Ectodermal cell (in vitro differentiated cells): ENCODE measurements at regions not wholly inside any gene's neighbourhood (a gene's known extent, or its start where the extent isn't known, plus 50 kb on each side); places are given as distances from the start of the nearest gene placed in this dataset.

Experiments used
- H3K27ac ChIP-seq: 2 replicates; pipeline ENCODE4 v1.7.0; 2013; ENCODE audit warnings: mild to moderate bottlenecking, low read depth, low read length; ENCODE audit not compliant: insufficient read depth, poor library complexity, severe bottlenecking
- H3K27me3 ChIP-seq: 2 replicates; pipeline ENCODE4 v1.7.0; 2013; ENCODE audit warnings: mild to moderate bottlenecking, low read length; ENCODE audit not compliant: insufficient read depth, control insufficient read depth, poor library complexity, severe bottlenecking
- H3K36me3 ChIP-seq: one replicate; pipeline ENCODE4 v1.7.0; 2013; ENCODE audit warnings: low read length; ENCODE audit not compliant: control insufficient read depth, insufficient read depth
- H3K4me1 ChIP-seq: one replicate; pipeline ENCODE4 v1.7.0; 2013; ENCODE audit warnings: low read length; ENCODE audit not compliant: control insufficient read depth, insufficient read depth
- H3K4me3 ChIP-seq: 2 replicates; pipeline ENCODE4 v1.7.0; 2013; ENCODE audit warnings: low read depth, low read length, control low read depth; ENCODE audit not compliant: insufficient read depth
- H3K9me3 ChIP-seq: 2 replicates; pipeline ENCODE4 v1.7.0; 2013; ENCODE audit warnings: mild to moderate bottlenecking, low read length, moderate library complexity; ENCODE audit not compliant: control insufficient read depth
- WGBS, 2 experiments: methylation state at CpG; one replicate each; pipeline ENCODE4 v1.1.7; 2013; ENCODE audit warnings: missing lambda C conversion rate in 2 of 2; 5-methylcytosine and 5-hydroxymethylcytosine counted together

DNA sequence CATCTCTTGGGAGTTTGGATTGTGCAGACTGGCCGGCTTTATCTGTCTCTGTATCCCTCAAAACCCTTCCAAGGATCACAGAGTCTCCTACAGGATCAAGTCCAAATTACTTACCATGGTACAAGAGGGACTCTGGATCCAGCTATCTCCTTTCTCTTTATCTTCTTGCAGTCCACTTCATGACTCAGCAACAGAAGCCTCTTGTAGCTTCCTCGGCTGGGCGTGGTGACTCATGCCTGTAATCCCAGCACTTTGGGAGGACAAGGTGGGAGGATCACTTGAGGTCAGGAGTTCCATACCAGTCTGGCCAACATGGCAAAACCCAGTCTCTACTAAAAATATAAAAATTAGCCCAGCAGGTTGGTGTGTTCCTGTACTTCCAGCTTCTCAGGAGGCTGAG lies 189.7 kb downstream of the BCAT1 start:
- WGBS, 2 experiments: 93 to 94% methylated on average over 3 of the region's 3 CpGs
- Histone ChIP-seq H3K4me3 (no peak overlapping the region), H3K4me1 (peaks cover 13% of the 10 kb centered on the region), H3K27me3 (no peaks in the 10 kb centered on the region), H3K36me3 (no peaks in the 10 kb centered on the region), H3K9me3 (no peaks in the 10 kb centered on the region), H3K27ac (no peak overlapping the region)

- WGBS, 2 experiments: 90 to 100% methylated on average over 3 of the region's 3 CpGs
- peaks cover 13% of the 10 kb centered on the region for H3K4me1 ChIP-seq
- H3K4me3 ChIP-seq: no peak overlapping the region
- H3K36me3 ChIP-seq: no peaks in the 10 kb centered on the region
- H3K9me3 ChIP-seq: no peaks in the 10 kb centered on the region
- no peak overlapping the region for H3K27ac ChIP-seq
- no peaks in the 10 kb centered on the region for H3K27me3 ChIP-seq
Measured at GRCh38 chr12:24756479-24757024, 192.3 kb downstream of the BCAT1 start.

- H3K9me3 ChIP-seq: no peaks in the 10 kb centered on the region
- no peak overlapping the region for H3K27ac ChIP-seq
Measured at GRCh38 chr12:24754690-24755638, 193.9 kb downstream of the BCAT1 start.

GRCh38 chr12:24752763-24753462 lies 196.0 kb downstream of the BCAT1 start:
- Histone ChIP-seq H3K9me3 (no peaks in the 10 kb centered on the region), H3K36me3 (no peaks in the 10 kb centered on the region), H3K27me3 (no peaks in the 10 kb centered on the region), H3K27ac (no peak overlapping the region), H3K4me1 (peaks cover 18% of the 10 kb centered on the region), H3K4me3 (no peak overlapping the region)
- 98 to 100% methylated on average over 1 to 2 of the region's 4 CpGs for WGBS, 2 experiments

More at GRCh38 chr12:24754690-24755638, 193.9 kb downstream of the BCAT1 start:
- H3K4me3 ChIP-seq: no peak overlapping the region
- WGBS, 2 experiments: 87 to 91% methylated on average over 6 to 7 of the region's 7 CpGs
- no peaks in the 10 kb centered on the region for H3K36me3 ChIP-seq
- peaks cover 9% of the 10 kb centered on the region for H3K4me1 ChIP-seq
- H3K27me3 ChIP-seq: no peaks in the 10 kb centered on the region

- WGBS, 2 experiments: 94% methylated on average over 3 of the region's 3 CpGs
- Histone ChIP-seq H3K27me3 (no peaks in the 10 kb centered on the region), H3K4me1 (peaks cover 22% of the 10 kb centered on the region), H3K4me3 (no peak overlapping the region), H3K9me3 (no peaks in the 10 kb centered on the region), H3K27ac (no peak overlapping the region), H3K36me3 (no peaks in the 10 kb centered on the region)
Measured at GRCh38 chr12:24751181-24751580, 197.7 kb downstream of the BCAT1 start.

DNA sequence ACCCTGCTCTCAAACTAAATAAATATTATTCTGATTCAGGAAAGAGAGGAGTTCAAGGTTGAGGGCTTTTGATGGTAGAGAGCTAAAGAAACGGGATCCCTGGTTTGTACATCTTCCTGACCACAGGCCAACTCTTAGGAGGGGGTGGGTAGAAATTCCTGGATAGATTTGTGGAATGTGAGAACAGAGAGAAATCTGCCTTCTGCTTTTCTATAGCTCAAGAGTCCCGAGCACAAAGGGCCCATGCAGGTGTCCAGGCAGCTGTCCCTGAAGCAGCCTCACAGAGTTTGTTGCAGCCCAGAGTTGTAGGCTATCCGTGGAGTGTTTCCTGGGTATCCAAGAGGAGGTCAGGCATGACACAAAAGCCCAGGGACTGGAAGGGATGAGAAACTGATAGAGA lies 198.6 kb downstream of the BCAT1 start:
- Histone ChIP-seq H3K27me3 (no peaks in the 10 kb centered on the region), H3K36me3 (no peaks in the 10 kb centered on the region), H3K9me3 (no peaks in the 10 kb centered on the region), H3K27ac (no peak overlapping the region), H3K4me1 (peaks cover 22% of the 10 kb centered on the region), H3K4me3 (no peak overlapping the region)
- 59 to 60% methylated on average over 3 of the region's 3 CpGs for WGBS, 2 experiments

GRCh38 chr12:24749171-24749570 lies 199.7 kb downstream of the BCAT1 start:
- Histone ChIP-seq H3K27ac (no peak overlapping the region), H3K27me3 (no peaks in the 10 kb centered on the region), H3K36me3 (no peaks in the 10 kb centered on the region), H3K9me3 (no peaks in the 10 kb centered on the region), H3K4me3 (no peak overlapping the region), H3K4me1 (peaks cover 22% of the 10 kb centered on the region)
- 89 to 94% methylated on average over 3 of the region's 3 CpGs for WGBS, 2 experiments

- no peaks in the 10 kb centered on the region for H3K9me3 ChIP-seq
Measured at GRCh38 chr12:24748326-24748725, 200.6 kb downstream of the BCAT1 start.

DNA sequence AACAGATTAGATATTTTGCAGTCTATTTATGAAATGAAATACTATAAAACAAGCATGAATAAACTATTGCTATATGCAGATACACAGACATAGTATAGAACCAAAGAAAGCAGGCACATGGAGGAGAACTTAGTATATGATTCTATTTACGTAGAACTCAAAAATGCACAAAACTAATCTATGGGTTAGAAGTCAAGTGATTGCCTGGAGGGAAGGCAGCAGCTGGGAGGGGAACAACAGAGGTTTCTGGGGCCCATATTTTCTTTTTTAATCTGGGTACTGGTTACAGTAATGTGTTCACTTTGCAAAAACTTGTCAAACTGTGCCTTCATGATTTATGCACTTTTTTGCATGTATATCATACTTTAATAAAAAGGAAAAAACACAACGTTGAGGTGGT lies 202.0 kb downstream of the BCAT1 start:
- 86 to 96% methylated on average over 1 of the region's 2 CpGs for WGBS, 2 experiments
- no peaks in the 10 kb centered on the region for H3K36me3 ChIP-seq
- no peak overlapping the region for H3K27ac ChIP-seq
- H3K9me3 ChIP-seq: no peaks in the 10 kb centered on the region
- H3K4me1 ChIP-seq: peaks cover 22% of the 10 kb centered on the region
- no peaks in the 10 kb centered on the region for H3K27me3 ChIP-seq
- no peak overlapping the region for H3K4me3 ChIP-seq

More at GRCh38 chr12:24748326-24748725, 200.6 kb downstream of the BCAT1 start:
- no peak overlapping the region for H3K4me3 ChIP-seq
- no peak overlapping the region for H3K27ac ChIP-seq
- peaks cover 22% of the 10 kb centered on the region for H3K4me1 ChIP-seq
- 44 to 47% methylated on average over 10 to 11 of the region's 11 CpGs for WGBS, 2 experiments
- no peaks in the 10 kb centered on the region for H3K36me3 ChIP-seq
- no peaks in the 10 kb centered on the region for H3K27me3 ChIP-seq
